ENCODE measurements at regions not wholly inside any gene's neighbourhood (a gene's known extent, or its start where the extent isn't known, plus 50 kb on each side); places are given as distances from the start of the nearest gene placed in this dataset.

DNA sequence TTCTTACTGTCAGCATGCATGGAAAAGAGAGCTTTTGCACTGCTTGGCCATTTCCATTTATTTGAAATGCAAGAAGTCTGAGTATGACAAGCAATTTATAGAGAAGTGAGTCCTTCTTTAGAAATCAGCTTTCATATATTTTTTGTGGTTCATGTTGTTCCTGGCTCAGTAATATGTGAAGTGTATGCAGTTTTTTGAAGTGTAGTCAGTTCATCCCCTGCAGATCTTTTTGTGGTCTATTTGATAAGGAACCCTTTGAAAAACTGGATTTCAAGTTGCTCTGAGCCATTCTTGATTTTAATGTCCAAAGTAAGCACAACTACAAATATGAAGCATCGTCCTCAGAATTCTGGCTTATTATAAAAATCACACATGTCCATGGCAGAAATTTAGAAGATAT lies 294.1 kb upstream of the SMC2 start:
- no peak for TF ChIP-seq GATA3 (IDR thresholded peaks at IDR 0.05; ENCODE audit: low read depth, low read length)
- TF ChIP-seq GATA2 (IDR thresholded peaks at IDR 0.05; ENCODE audit: low read depth, low read length), result no peak

DNA sequence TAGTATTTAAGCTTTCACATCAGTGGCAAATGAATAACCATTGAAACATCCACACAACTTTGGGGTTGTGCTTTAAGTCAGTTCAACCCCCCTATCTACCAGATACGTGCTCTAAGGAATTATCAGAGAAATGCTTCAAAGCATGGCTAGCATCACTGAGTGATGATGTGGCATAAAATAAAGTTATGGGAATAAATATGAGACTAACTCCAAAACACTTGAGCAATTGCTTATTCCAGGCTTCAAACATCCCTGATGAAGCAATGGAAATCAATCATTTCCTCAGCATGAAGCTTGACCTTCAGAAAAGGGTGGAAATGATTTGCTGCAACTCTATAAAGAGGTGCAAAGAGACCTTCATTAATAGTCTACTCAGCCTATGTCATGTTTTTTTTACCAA lies 292.0 kb upstream of the SMC2 start:
- TF ChIP-seq GATA3 (IDR thresholded peaks at IDR 0.05; ENCODE audit: low read depth, low read length) (no peak), GATA2 (IDR thresholded peaks at IDR 0.05; ENCODE audit: low read depth, low read length) (no peak)

DNA sequence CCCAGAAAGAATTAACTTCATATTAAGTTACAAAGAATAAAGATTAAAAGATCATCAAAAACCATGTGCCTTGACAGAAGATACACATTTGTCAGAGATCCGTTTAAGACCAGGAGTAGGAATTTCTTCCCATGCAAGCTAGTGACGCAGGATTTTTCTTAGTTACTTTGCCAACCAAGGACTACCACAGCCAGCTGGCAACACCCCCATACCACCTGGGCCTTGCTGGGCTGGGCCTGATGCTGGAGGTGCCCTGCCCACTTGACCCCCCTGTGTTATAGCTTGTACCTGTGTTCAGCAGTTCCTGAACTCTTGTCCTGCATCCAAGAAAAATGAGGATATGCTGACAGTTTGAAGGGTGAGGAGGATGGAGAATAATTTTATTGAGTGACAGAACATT lies 290.9 kb upstream of the SMC2 start:
- no peak for TF ChIP-seq GATA3 (IDR thresholded peaks at IDR 0.05; ENCODE audit: low read depth, low read length)
- TF ChIP-seq GATA2 (IDR thresholded peaks at IDR 0.05; ENCODE audit: low read depth, low read length), result no peak

DNA sequence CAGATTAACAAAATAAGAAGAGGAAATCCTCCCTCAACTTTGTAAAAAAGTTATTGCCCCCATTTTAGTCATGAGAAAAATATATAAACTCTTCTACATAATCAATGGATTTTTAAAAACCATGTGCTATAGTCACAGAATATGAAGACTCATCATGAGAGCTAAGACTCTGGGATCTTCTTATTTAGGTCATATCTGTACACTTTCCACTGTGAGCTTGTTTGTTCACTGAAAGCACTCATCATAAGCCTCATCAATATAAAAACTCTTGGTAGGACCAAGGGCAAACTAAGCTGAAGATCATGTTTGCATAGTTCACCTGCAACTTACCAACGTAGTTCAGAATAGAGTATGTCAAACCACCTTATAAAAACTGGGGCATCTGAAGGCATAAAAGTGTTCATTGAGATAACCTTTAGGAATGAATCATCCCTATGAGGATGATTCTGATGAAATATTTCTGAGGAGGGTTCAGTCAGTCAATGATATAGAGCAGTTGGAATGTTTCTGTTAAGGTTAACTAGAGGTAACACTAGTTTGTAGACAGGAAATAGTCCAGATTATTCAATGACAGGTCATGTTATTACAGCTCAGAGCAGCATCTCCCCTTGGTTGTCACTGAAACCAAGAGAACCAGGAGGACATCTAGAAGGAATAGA lies 289.9 kb upstream of the SMC2 start:
- TF ChIP-seq GATA3 (IDR thresholded peaks at IDR 0.05; ENCODE audit: low read depth, low read length), result no peak

DNA sequence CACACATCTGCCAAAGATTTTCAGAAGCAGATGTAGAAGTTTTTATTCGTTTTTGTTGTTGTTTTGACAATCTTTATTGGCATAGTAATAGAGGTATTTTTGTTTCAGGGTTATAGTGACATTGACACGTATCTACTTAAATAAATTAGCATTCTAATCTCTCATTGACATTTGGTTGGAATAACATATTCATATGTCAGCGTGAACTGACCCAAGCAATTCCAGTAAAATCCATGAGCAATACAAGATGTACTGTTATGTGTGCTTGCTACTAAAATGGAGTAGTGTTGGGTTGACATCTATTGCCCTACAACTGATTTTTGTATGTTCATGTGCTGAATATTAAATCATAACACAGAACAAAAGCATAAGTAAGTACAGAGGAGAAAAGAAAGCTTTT lies 284.4 kb upstream of the SMC2 start:
- TF ChIP-seq GATA3 (IDR thresholded peaks at IDR 0.05; ENCODE audit: low read depth, low read length), result no peak
- TF ChIP-seq GATA2 (IDR thresholded peaks at IDR 0.05; ENCODE audit: low read depth, low read length), result no peak

DNA sequence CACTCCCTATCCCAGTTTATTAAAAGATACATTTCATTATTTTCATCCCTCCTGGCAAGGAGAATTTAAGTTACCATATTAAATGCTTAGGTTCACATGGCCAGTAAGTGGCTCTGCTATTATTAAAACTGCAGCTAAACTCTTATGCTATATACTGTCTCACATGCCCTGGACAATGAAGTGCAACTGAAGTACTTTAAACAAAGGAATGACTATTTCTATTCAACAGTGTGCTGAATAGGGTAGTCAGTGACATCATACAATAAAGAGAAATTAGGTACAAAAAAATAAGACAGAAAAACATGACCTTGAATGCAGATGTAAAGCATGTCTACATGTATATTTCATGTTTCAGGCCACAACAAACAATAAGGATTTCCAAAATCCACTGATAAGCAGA lies 282.6 kb upstream of the SMC2 start:
- TF ChIP-seq GATA3 (IDR thresholded peaks at IDR 0.05; ENCODE audit: low read depth, low read length), result no peak
- no peak for TF ChIP-seq GATA2 (IDR thresholded peaks at IDR 0.05; ENCODE audit: low read depth, low read length)

DNA sequence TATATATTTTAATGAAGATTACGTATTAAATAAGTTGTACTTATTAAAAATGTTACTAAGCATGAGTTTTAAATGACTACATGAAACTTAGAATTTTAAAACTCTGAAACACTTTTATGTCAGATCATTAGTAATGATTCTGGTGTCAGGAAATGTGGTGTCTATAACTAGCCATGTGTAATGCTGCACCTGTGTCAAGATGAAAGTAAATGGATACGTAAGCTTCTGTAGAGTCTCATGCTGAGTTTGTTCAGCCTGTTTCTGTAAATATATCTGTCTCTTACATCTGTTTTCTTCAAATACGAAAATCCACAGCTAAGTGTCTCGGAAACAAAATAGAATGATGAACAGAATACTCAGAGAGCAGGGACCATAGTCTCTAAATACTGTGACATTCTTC lies 278.0 kb upstream of the SMC2 start:
- TF ChIP-seq GATA3 (IDR thresholded peaks at IDR 0.05; ENCODE audit: low read depth, low read length), result no peak
- TF ChIP-seq GATA2 (IDR thresholded peaks at IDR 0.05; ENCODE audit: low read depth, low read length), result no peak

DNA sequence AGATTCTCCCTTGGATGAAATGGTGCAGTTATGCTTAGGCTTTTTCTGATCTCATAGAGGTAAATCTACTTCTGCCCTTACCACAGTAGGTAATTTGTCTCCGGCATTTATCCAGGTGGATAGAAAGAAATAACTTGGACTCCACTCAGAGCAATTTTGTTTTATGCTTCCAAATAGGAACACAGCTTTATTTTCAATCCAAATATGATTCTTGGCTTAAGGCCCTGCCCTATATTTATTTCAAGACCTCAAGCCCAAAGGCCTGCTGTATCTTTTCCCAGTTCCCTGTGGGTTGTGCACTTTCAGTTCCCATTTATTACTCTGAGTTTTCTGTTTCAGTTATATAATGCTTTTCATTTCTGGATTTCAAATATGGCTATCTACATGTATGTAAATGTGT lies 274.2 kb upstream of the SMC2 start:
- TF ChIP-seq GATA2 (IDR thresholded peaks at IDR 0.05; ENCODE audit: low read depth, low read length), result no peak
- TF ChIP-seq GATA3 (IDR thresholded peaks at IDR 0.05; ENCODE audit: low read depth, low read length), result no peak

DNA sequence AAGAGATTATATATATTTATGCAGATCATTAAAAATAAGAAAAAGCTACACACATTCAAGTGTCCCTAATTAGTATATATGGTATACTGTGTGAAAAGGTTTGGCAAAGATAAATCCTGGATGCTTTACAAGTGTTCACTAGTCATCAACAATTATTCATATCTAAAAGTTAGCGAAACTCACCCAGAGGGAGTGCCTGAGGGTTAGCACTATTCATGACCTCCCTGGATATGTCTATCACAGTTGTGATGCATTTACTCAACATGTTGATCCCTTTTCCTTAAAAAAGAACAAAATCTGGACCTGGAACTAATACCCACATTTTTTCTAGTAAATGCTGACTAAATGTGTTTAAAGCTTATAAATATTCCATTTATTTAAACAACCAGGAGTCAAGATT lies 273.0 kb upstream of the SMC2 start:
- TF ChIP-seq GATA2 (IDR thresholded peaks at IDR 0.05; ENCODE audit: low read depth, low read length) (no peak), GATA3 (IDR thresholded peaks at IDR 0.05; ENCODE audit: low read depth, low read length) (no peak)

DNA sequence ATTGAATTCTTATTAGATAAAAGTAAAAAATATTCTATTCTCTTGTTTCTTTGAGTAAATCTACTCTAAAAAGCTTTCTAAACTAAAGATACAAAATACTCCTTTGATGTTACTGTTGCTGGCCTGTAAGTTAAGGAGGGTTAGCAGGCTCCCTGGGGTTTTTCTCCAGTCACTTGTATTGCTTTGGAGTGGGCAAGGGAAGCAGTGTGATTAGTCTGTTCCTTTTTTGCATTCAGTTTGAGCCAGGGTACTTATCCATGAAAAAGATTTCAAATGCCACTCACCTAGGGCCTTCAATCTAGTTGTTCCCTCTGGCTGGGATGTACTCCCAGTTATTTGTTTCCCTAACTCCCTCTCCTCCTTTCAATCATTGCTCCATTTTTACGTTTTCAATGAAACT lies 256.2 kb upstream of the SMC2 start:
- no peak for TF ChIP-seq GATA3 (IDR thresholded peaks at IDR 0.05; ENCODE audit: low read depth, low read length)
- TF ChIP-seq GATA2 (IDR thresholded peaks at IDR 0.05; ENCODE audit: low read depth, low read length), result no peak

DNA sequence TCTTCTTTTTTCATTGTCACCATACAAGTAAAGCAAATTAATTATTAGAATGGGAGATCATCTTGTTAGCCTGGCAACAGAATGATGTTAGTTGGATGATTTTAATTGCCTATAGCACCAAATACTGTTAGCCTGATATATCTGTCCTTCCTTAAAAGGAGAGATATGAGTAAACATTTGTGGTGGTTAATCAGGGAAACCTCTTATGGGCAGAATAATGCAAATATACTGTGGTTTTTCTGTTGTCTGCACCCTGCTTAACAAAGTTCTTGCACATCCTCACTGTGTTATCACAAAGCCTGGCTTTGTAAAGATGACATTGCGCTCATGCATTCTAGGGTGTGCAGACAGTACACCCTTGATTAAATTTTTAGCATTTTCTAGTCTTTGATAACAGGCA lies 254.9 kb upstream of the SMC2 start:
- TF ChIP-seq GATA3 (IDR thresholded peaks at IDR 0.05; ENCODE audit: low read depth, low read length), result no peak
- TF ChIP-seq GATA2 (IDR thresholded peaks at IDR 0.05; ENCODE audit: low read depth, low read length), result no peak

DNA sequence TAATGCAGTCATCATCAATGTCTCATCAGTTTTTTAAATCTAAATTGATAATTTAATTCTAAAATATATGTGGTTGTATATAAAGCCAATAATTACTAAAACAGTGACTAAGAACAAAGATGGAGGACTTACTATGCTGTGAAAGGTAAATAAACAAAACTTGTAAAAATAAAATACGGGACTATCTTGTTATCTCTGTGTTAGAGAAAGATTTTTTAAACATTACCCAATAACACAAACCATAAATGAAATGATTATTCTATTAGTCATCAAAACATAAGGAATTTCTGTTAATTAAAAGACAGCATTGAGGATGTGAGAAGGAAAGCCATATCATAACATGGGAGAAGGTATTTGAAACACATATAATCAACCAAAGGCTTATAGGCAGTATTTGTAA lies 226.2 kb upstream of the SMC2 start:
- TF ChIP-seq GATA3 (IDR thresholded peaks at IDR 0.05; ENCODE audit: low read depth, low read length) (no peak), GATA2 (IDR thresholded peaks at IDR 0.05; ENCODE audit: low read depth, low read length) (no peak)

DNA sequence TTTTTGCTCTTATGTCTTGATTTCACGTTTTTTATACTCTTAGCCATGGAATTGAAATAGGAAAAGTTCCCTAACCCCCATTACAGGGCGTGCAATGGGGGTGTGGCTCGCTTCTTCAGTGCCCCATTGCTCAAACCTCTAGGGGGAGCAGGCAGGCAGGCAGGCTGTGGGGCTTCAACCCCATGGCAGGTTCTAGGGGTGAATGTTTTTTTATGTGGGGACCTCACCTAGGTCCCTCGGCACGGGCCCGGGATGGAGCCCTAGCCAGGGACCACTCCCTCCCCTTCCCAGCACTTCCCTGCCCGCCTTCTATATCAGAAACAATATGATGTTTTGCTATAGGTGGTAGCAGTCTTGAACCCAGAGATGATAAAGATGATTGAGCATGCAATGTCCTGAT lies 221.3 kb upstream of the SMC2 start:
- TF ChIP-seq GATA2 (IDR thresholded peaks at IDR 0.05; ENCODE audit: low read depth, low read length) (no peak), GATA3 (IDR thresholded peaks at IDR 0.05; ENCODE audit: low read depth, low read length) (no peak)

DNA sequence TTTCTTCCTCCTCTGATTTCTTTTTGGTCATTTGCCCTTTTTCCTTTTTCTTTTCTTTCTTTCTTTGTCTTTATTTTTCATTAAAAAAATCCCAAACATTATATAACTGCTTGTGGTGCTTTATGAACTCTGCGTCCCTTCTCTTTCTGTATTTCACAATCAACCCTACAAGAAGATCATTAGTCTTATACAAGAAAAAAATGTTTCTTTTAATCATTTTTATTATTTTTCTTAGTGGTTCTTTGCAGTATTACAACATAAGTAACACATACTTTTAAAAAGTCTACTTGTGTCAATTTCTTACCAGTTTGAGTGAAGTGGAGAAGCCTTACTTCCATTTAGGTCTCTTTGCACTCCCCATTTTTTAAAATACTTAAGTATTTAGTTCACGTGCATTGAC lies 212.7 kb upstream of the SMC2 start:
- no peak for TF ChIP-seq GATA2 (IDR thresholded peaks at IDR 0.05; ENCODE audit: low read depth, low read length)
- TF ChIP-seq GATA3 (IDR thresholded peaks at IDR 0.05; ENCODE audit: low read depth, low read length), result no peak

DNA sequence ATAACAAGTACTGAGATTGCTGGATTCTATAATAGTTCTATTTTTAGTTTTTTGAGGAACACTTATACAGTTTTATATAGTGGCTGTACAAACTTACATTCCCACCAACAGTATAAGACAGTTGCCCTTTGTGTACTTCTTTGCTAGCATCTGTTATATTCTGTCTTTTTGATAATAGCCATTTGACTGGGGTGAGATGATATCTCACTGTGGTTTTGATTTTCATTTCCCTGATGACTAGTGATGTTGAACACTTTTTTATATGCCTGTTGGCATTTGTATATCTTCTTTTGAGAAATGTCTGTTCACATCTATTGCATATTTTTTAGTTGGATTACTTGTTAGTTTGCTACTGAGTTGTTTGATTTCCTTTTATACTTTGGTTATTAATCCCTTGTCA lies 204.1 kb upstream of the SMC2 start:
- TF ChIP-seq GATA2 (IDR thresholded peaks at IDR 0.05; ENCODE audit: low read depth, low read length) (no peak), GATA3 (IDR thresholded peaks at IDR 0.05; ENCODE audit: low read depth, low read length) (no peak)

DNA sequence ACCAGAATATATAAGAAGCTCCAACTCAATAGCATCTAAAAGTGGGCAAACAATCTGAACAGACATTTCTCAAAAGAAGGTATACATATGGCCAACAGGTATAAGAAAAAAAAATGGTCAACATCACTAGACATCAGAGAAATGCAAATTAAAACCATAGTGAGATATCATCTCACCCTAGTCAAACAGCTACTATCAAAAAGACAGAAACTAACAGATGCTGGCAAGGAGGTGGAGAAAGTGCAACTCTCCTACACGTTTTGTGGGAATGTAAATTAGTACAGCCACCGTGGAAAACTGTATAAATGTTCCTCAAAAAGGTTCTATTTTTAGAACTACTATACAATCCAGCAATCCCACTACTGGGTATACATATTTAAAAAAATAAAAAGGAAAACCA lies 199.9 kb upstream of the SMC2 start:
- no peak for TF ChIP-seq GATA3 (IDR thresholded peaks at IDR 0.05; ENCODE audit: low read depth, low read length)

Measured in SH-SY5Y (cell line).